H1 (cell line): ENCODE measurements at regions not wholly inside any gene's neighbourhood (a gene's known extent, or its start where the extent isn't known, plus 50 kb on each side); places are given as distances from the start of the nearest gene placed in this dataset.

Experiments
- CTCF ChIA-PET: fragments of 300-600 bp; sonication (Branson Sonifier 250); formaldehyde crosslinking; loops from one replicate; lab custom pipeline; 2021; ENCODE audit not compliant: partially characterized antibody; lab: Charles Lee
- POLR2A ChIA-PET: fragments of 300-600 bp; sonication (Branson Sonifier 250); formaldehyde crosslinking; loops from one replicate; lab custom pipeline; 2021; ENCODE audit warnings: inconsistent platforms; ENCODE audit not compliant: partially characterized antibody; lab: Charles Lee
- DNase-seq, 2 experiments: peaks; one replicate each; pipeline versions ENCODE4 v3.0.0 to v3.0.0-alpha.2; 2010 to 2022; ENCODE audit warnings: low spot score in 2 of 2, low read depth in 1 of 2, mixed read lengths in 1 of 2
- FAIRE-seq: peaks from 2 replicates; lab custom pipeline; 2011; peaks lifted over from hg19 to GRCh38; lab: Jason Lieb, UNC
- H2AFZ ChIP-seq: 2 replicates; pipeline ENCODE4 v1.8.1; 2012; ENCODE audit warnings: low read length, inconsistent platforms
- H2AK5ac ChIP-seq: 2 replicates; pipeline ENCODE4 v1.6.1; 2013; ENCODE audit warnings: low read depth, low read length
- H2BK120ac ChIP-seq: replicated peaks from 2 replicates; pipeline ENCODE3; 2013; ENCODE audit warnings: low read depth, low read length, inconsistent platforms
- H2BK12ac ChIP-seq: 2 replicates; pipeline ENCODE4 v1.6.1; 2013; ENCODE audit warnings: low read depth, low read length
- H2BK15ac ChIP-seq: 2 replicates; pipeline ENCODE4 v1.6.1; 2013; ENCODE audit warnings: low read length
- H2BK20ac ChIP-seq: 2 replicates; pipeline ENCODE4 v1.6.1; 2013; ENCODE audit warnings: low read length
- H2BK5ac ChIP-seq: 2 replicates; pipeline ENCODE4 v1.6.1; 2013; ENCODE audit warnings: low read depth, low read length
- H3K14ac ChIP-seq: 2 replicates; pipeline ENCODE4 v1.6.1; 2013; ENCODE audit warnings: inconsistent platforms; ENCODE audit not compliant: insufficient read length
- H3K18ac ChIP-seq: 2 replicates; pipeline ENCODE4 v1.6.1; 2013; ENCODE audit warnings: low read length; ENCODE audit errors: extremely low read depth
- H3K23ac ChIP-seq: 2 replicates; pipeline ENCODE4 v1.6.1; 2013; ENCODE audit warnings: inconsistent platforms; ENCODE audit not compliant: insufficient read length
- H3K23me2 ChIP-seq: 2 replicates; pipeline ENCODE4 v1.6.1; 2013; ENCODE audit warnings: low read depth, low read length
- H3K27ac ChIP-seq: 2 replicates; pipeline ENCODE4 v1.6.1; 2011; ENCODE audit warnings: low read depth, low read length, inconsistent platforms
- H3K27me3 ChIP-seq, 4 experiments: replicated peaks in 1 of 4; 1 replicate in 1 of 4; 2 replicates in 3 of 4; pipeline versions ENCODE4 v1.6.1 to v1.8.1; 2011 to 2013; ENCODE audit warnings: low read length in 3 of 4, mild to moderate bottlenecking in 3 of 4, inconsistent platforms in 2 of 4, mixed read lengths in 2 of 4, moderate library complexity in 1 of 4; ENCODE audit not compliant: control insufficient read depth in 3 of 4, insufficient read depth in 3 of 4; ENCODE audit errors: extremely low read depth in 1 of 4
- H3K36me3 ChIP-seq, 4 experiments: 2 replicates each; pipeline versions ENCODE4 v1.6.1 to v1.8.1; 2011 to 2013; ENCODE audit warnings: mild to moderate bottlenecking in 4 of 4, low read length in 3 of 4, moderate library complexity in 2 of 4, control low read depth in 1 of 4, inconsistent platforms in 1 of 4; ENCODE audit not compliant: insufficient read depth in 4 of 4, control insufficient read depth in 2 of 4
- H3K4ac ChIP-seq: replicated peaks from 2 replicates; pipeline ENCODE3; 2013; ENCODE audit warnings: low read length, low read depth, mixed read lengths, inconsistent platforms; ENCODE audit not compliant: insufficient read length
- H3K4me1 ChIP-seq, 4 experiments: replicated peaks in 1 of 4; 1 replicate in 1 of 4; 2 replicates in 3 of 4; pipeline versions ENCODE4 v1.6.1 to v1.8.1; 2011 to 2013; ENCODE audit warnings: low read length in 3 of 4, inconsistent platforms in 2 of 4, mixed read lengths in 1 of 4; ENCODE audit not compliant: insufficient read depth in 4 of 4, control insufficient read depth in 3 of 4
- H3K4me2 ChIP-seq, 2 experiments: 2 replicates each; pipeline versions ENCODE4 v1.6.1 to v1.8.1; 2011 to 2013; ENCODE audit warnings: low read depth in 2 of 2, low read length in 2 of 2, control low read depth in 1 of 2, inconsistent platforms in 1 of 2, mild to moderate bottlenecking in 1 of 2; ENCODE audit not compliant: insufficient read depth in 1 of 2
- H3K4me3 ChIP-seq, 4 experiments: fragments of 200-600, 300-600 bp in 1 of 4; sonication (generic), shearing (Covaris generic), sonication (Bioruptor Twin) in 1 of 4; 2 replicates each; pipeline versions ENCODE4 v1.5.1 to v1.8.1; 2011 to 2016; ENCODE audit warnings: low read length in 4 of 4, low read depth in 3 of 4, control low read depth in 2 of 4, inconsistent platforms in 2 of 4, mild to moderate bottlenecking in 2 of 4, mixed read lengths in 1 of 4, moderate library complexity in 1 of 4; ENCODE audit not compliant: insufficient read depth in 2 of 4; ENCODE audit errors: extremely low read depth in 1 of 4
- H3K56ac ChIP-seq: replicated peaks from 2 replicates; pipeline ENCODE3; 2013; ENCODE audit warnings: low read depth, mild to moderate bottlenecking, mixed read lengths, low read length, inconsistent platforms; ENCODE audit not compliant: insufficient read length
- H3K79me1 ChIP-seq: 2 replicates; pipeline ENCODE4 v1.6.1; 2013; ENCODE audit warnings: low read depth, low read length, control low read depth
- H3K79me2 ChIP-seq, 2 experiments: 2 replicates each; pipeline versions ENCODE4 v1.6.1 to v1.8.1; 2012 to 2013; ENCODE audit warnings: low read length in 2 of 2, mild to moderate bottlenecking in 2 of 2, inconsistent platforms in 1 of 2; ENCODE audit not compliant: insufficient read depth in 2 of 2, control insufficient read depth in 1 of 2
- H3K9ac ChIP-seq, 4 experiments: replicated peaks in 1 of 4; 1 replicate in 1 of 4; 2 replicates in 3 of 4; pipeline versions ENCODE4 v1.6.1 to v1.8.1; 2011 to 2013; ENCODE audit warnings: low read depth in 3 of 4, low read length in 3 of 4, control low read depth in 2 of 4, mild to moderate bottlenecking in 2 of 4, moderate library complexity in 2 of 4, inconsistent platforms in 1 of 4; ENCODE audit errors: extremely low read depth in 1 of 4
- H3K9me3 ChIP-seq, 2 experiments: 2 replicates each; pipeline versions ENCODE4 v1.6.1 to v1.8.1; 2012 to 2013; ENCODE audit warnings: mild to moderate bottlenecking in 2 of 2, moderate library complexity in 2 of 2, control low read depth in 1 of 2, inconsistent platforms in 1 of 2, low read depth in 1 of 2, low read length in 1 of 2, mixed read lengths in 1 of 2; ENCODE audit not compliant: insufficient read depth in 2 of 2
- H4K20me1 ChIP-seq, 2 experiments: replicated peaks in 1 of 2; 2 replicates each; pipeline versions ENCODE3 to v1.8.1; 2011 to 2013; ENCODE audit warnings: inconsistent platforms in 2 of 2, low read length in 2 of 2, mild to moderate bottlenecking in 1 of 2; ENCODE audit not compliant: insufficient read depth in 2 of 2, control insufficient read depth in 1 of 2
- H4K5ac ChIP-seq: 2 replicates; pipeline ENCODE4 v1.6.1; 2013; ENCODE audit warnings: low read length, low read depth, mixed read lengths, inconsistent platforms; ENCODE audit not compliant: insufficient read length
- H4K8ac ChIP-seq: 2 replicates; pipeline ENCODE4 v1.8.0; 2013; ENCODE audit warnings: mild to moderate bottlenecking, moderate library complexity, low read length, inconsistent platforms; ENCODE audit not compliant: insufficient read depth; ENCODE audit errors: extremely low read depth
- H4K91ac ChIP-seq: replicated peaks from 2 replicates; pipeline ENCODE3; 2013; ENCODE audit warnings: low read length, mixed read lengths, inconsistent platforms; ENCODE audit not compliant: insufficient read length
- ASH2L ChIP-seq: fragments of 200-600, 300-600 bp; sonication (generic); IDR thresholded peaks from one replicate; pipeline ENCODE4 v1.7.1; 2017; ENCODE audit warnings: low read length
- ATF2 ChIP-seq: IDR thresholded peaks from 2 replicates; pipeline ENCODE4 v1.6.1; 2012; ENCODE audit warnings: low read length, inconsistent platforms
- EGR1 ChIP-seq: IDR thresholded peaks from 2 replicates; pipeline ENCODE4 v1.6.1; 2011; ENCODE audit warnings: low read depth, low read length, borderline replicate concordance
- FOSL1 ChIP-seq: IDR thresholded peaks from 2 replicates; pipeline ENCODE4 v1.6.1; 2011; ENCODE audit warnings: mild to moderate bottlenecking, low read depth, low read length, moderate library complexity; ENCODE audit not compliant: insufficient read depth
- NRF1 ChIP-seq: IDR thresholded peaks from 2 replicates; pipeline ENCODE4 v1.6.1; 2011; ENCODE audit warnings: mild to moderate bottlenecking, low read depth, low read length, improper control_type of control experiment
- RBBP5 ChIP-seq: IDR thresholded peaks from 2 replicates; pipeline ENCODE4 v1.7.1; 2012; ENCODE audit warnings: low read depth, mild to moderate bottlenecking, inconsistent platforms, low read length, moderate library complexity, borderline replicate concordance
- RNF2 ChIP-seq: fragments of 200-900, 300-1000 bp; sonication (generic); IDR thresholded peaks from 2 replicates; pipeline ENCODE4 v1.7.1; 2016; ENCODE audit warnings: borderline replicate concordance, low read depth, mild to moderate bottlenecking, antibody characterized with exemption, low read length; ENCODE audit not compliant: poor library complexity, severe bottlenecking; ENCODE audit errors: missing control alignments
- SP1 ChIP-seq: IDR thresholded peaks from 2 replicates; pipeline ENCODE4 v1.6.1; 2011; ENCODE audit warnings: low read depth, low read length
- USF2 ChIP-seq: IDR thresholded peaks from 2 replicates; pipeline ENCODE4 v1.6.1; 2011; ENCODE audit warnings: low read length, improper control_type of control experiment
- WGBS, 2 experiments: shearing (Covaris generic) in 1 of 2; methylation state at CpG; one replicate each; pipeline versions ENCODE4 v1.1.6 to v1.1.7; 2013 to 2015; ENCODE audit warnings: low lambda C conversion rate in 2 of 2, mixed read lengths in 2 of 2, inconsistent platforms in 1 of 2, low coverage in 1 of 2, missing lambda C conversion rate in 1 of 2; ENCODE audit not compliant: insufficient replicate concordance in 2 of 2, insufficient coverage in 1 of 2, insufficient read length in 1 of 2; ENCODE audit errors: extremely low coverage in 1 of 2, missing lambda C conversion rate in 1 of 2; 5-methylcytosine and 5-hydroxymethylcytosine counted together
- TF ChIP-seq, protein P1 (sequence below): IDR thresholded peaks from 2 replicates; pipeline ENCODE4 v1.6.1; 2011; ENCODE audit warnings: low read depth, mild to moderate bottlenecking, low read length; ENCODE audit not compliant: insufficient read depth

DNA sequence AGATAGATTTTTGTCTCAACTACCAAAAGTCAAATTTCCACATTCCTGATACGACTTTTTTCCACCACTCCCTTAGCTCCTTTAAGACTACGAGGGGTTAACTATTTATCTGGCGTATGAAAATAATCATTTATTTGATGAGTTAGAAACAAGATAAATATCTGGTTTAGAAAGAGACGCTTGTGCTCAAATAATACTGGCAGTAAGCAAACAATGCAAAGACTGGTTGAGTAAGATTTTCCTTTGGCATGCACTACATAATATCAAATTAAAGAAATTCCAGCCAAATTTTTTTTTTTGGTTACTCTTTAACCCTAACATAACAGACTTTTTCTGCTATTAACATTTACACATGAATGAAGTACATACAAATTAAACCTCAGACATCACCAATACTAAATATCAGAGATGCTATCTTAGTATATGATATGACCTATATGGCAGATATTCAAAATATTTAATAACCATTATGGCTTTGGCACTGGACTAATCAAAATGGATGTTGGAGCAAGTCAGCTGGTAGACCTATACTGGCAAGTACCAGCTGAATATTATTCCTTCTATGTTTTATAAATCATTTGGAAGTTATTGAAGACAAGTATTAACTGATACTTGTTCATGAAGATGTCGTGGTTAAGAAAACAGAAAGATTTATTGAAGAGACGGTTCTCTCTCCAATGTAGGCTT is 345.3 kb downstream of the TFAP2B start:
- no peak overlapping the region for H3K27ac ChIP-seq
- H3K23ac ChIP-seq: no peak overlapping the region
- no peak overlapping the region for H4K5ac ChIP-seq
- ChIA-PET CTCF (no interaction called here), POLR2A (no interaction called here)
- no peak overlapping the region for H4K8ac ChIP-seq
- no peak overlapping the region for H3K4me2 ChIP-seq
- H3K4me1 ChIP-seq: no peaks in the 10 kb centered on the region
- H3K9me3 ChIP-seq: no peaks in the 10 kb centered on the region
- H3K56ac ChIP-seq: no peak overlapping the region
- no peak overlapping the region for H2BK20ac ChIP-seq
- no peaks in the 10 kb centered on the region for H3K27me3 ChIP-seq
- no peak overlapping the region for H2BK15ac ChIP-seq
- H2BK5ac ChIP-seq: no peak overlapping the region
- H4K20me1 ChIP-seq: no peaks in the 10 kb centered on the region
- no peak overlapping the region for H3K14ac ChIP-seq
- H2AFZ ChIP-seq: no peak overlapping the region
- H3K79me1 ChIP-seq: no peaks in the 10 kb centered on the region
- no peak for FAIRE-seq
- no peak overlapping the region for H2BK12ac ChIP-seq
- no peak overlapping the region for H4K91ac ChIP-seq
- no peak overlapping the region for H3K4me3 ChIP-seq
- DNase-seq: no peak
- no peak overlapping the region for H2BK120ac ChIP-seq
- no peaks in the 10 kb centered on the region for H3K36me3 ChIP-seq
- WGBS, 2 experiments: 94% methylated on average over 6 of the region's 6 CpGs; no CpG with 5 or more reads in 1 of the 2 experiments
- H2AK5ac ChIP-seq: no peak overlapping the region
- H3K18ac ChIP-seq: no peak overlapping the region
- no peaks in the 10 kb centered on the region for H3K79me2 ChIP-seq
- H3K9ac ChIP-seq: no peak overlapping the region
- no peak overlapping the region for H3K4ac ChIP-seq
- no peaks in the 10 kb centered on the region for H3K23me2 ChIP-seq
- no peak for TF ChIP-seq RNF2
- no peak for TF ChIP-seq USF2
- TF ChIP-seq RBBP5: no peak
- TF ChIP-seq ASH2L: no peak
- no peak for TF ChIP-seq NRF1
- no peak for TF ChIP-seq ATF2
- TF ChIP-seq, protein P1, sequence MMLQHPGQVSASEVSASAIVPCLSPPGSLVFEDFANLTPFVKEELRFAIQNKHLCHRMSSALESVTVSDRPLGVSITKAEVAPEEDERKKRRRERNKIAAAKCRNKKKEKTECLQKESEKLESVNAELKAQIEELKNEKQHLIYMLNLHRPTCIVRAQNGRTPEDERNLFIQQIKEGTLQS: no peak
- no peak for TF ChIP-seq SP1
- no peak for TF ChIP-seq FOSL1
- TF ChIP-seq EGR1: no peak
